NOMO-1 treated with DMSO at 0.1 percent for 48 hours (cell line): ENCODE measurements at regions not wholly inside any gene's neighbourhood (a gene's known extent, or its start where the extent isn't known, plus 50 kb on each side); places are given as distances from the start of the nearest gene placed in this dataset.

ENCODE experiments used
- DNase-seq: peaks from one replicate; lab custom pipeline; 2025; ENCODE audit not compliant: unreplicated experiment; lab: John Stamatoyannopoulos, UW

GRCh38 chr17:62882878-62883277, 74.8 kb upstream of the MARCHF10 start:
- peak; percentile 87 for DNase-seq

- peak; percentile 93 for DNase-seq
Measured at GRCh38 chr17:62882284-62882683, 74.2 kb upstream of the MARCHF10 start.

- no peak for DNase-seq
Measured at GRCh38 chr17:62880120-62880519, 72.0 kb upstream of the MARCHF10 start.

- no peak for DNase-seq
Measured at GRCh38 chr17:62876673-62877405, 68.7 kb upstream of the MARCHF10 start.

GRCh38 chr17:62876063-62876462, 67.9 kb upstream of the MARCHF10 start:
- DNase-seq: no peak

GRCh38 chr17:62875296-62875695, 67.2 kb upstream of the MARCHF10 start:
- no peak for DNase-seq

GRCh38 chr17:62871291-62871690, 63.2 kb upstream of the MARCHF10 start:
- DNase-seq: no peak

GRCh38 chr17:62870552-62870971, 62.4 kb upstream of the MARCHF10 start:
- no peak for DNase-seq

- DNase-seq: no peak
Measured at GRCh38 chr17:62870030-62870541, 62.0 kb upstream of the MARCHF10 start.

- no peak for DNase-seq
Measured at GRCh38 chr17:62868723-62869122, 60.6 kb upstream of the MARCHF10 start.

GRCh38 chr17:62868008-62868407, 59.9 kb upstream of the MARCHF10 start:
- DNase-seq: no peak

GRCh38 chr17:62867303-62867702, 59.2 kb upstream of the MARCHF10 start:
- no peak for DNase-seq

GRCh38 chr17:62866471-62866870, 58.4 kb upstream of the MARCHF10 start:
- no peak for DNase-seq

GRCh38 chr17:62865586-62865985, 57.5 kb upstream of the MARCHF10 start:
- no peak for DNase-seq

GRCh38 chr17:62862251-62862650, 54.1 kb upstream of the MARCHF10 start:
- DNase-seq: no peak

GRCh38 chr17:62860962-62861873, 53.1 kb upstream of the MARCHF10 start:
- no peak for DNase-seq

GRCh38 chr17:62859146-62859545, 51.0 kb upstream of the MARCHF10 start:
- DNase-seq: no peak
